ENCODE measurements at regions not wholly inside any gene's neighbourhood (a gene's known extent, or its start where the extent isn't known, plus 50 kb on each side); places are given as distances from the start of the nearest gene placed in this dataset.

DNA sequence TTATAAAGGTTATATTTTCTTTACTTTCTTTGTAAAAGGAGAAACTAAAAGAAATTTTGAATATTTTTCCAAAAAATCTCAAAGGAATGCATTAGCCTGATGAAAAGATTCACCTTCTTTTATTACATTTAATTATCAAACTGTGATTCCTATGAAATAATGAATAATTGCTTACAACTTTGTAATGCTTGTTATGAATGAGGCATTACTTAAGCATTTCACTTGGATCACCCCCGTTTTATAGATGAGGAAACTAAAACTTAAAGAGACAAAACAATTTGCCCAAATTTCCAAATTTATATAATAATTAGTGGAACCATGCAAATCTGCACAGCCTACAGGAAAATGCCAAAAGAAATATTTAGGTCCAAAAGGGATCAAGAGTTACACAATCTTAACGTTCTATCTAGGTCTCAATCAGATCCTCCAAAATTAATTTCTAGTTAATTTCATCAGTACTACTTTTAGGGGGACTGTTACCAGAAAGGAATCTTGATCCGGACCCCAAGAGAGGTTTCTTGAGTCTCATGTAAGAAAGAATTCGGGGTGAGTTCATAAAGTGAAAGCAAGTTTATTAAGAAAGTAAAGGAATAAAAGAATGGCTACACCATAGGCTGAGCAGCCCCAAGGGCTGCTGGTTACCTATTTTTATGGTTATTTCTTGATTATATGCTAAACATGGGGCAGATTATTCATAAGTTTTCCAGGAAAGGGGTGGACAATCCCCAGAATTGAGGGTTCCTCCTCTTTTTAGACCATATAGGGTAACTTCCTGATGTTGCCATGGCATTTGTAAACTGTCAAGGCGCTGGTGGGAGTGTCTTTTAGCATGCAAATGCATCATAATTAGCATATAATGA, 288.0 kb downstream of the ADGB start:
- DNase-seq, result no peak

GRCh38 chr6:146887447-146888077, 288.8 kb downstream of the ADGB start:
- DNase-seq, result no peak

- no peak for DNase-seq
These were observed 290.5 kb downstream of the ADGB start for GRCh38 chr6:146889303-146889702.

DNA sequence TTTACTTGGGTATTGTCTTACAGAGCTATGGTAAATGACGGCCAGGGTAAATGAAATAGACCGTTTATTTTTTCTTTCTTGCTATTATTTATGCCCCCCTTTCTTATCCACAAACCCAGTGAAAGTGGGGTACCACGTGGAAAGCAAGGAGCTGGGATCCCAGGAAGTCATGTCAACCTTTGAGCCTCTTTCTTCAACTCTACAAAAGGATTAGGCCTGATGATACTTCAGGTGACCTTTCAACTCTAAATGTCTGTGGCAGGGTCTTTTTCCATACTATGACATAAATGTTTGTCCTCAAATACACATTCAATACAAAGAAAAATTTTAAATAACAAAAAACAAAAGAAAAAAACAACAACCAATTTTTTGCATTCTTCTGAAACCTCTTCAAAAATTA, 291.4 kb downstream of the ADGB start:
- DNase-seq, result no peak

- DNase-seq, result no peak
These were observed 292.1 kb downstream of the ADGB start for GRCh38 chr6:146890644-146891434.

GRCh38 chr6:146891615-146892265, 293.0 kb downstream of the ADGB start:
- DNase-seq, result no peak

- no peak for DNase-seq
These were observed 293.5 kb downstream of the ADGB start for GRCh38 chr6:146892283-146892612.

GRCh38 chr6:146892613-146893401, 294.0 kb downstream of the ADGB start:
- DNase-seq, result peak in 1 of 2 donors; percentile 30

DNA sequence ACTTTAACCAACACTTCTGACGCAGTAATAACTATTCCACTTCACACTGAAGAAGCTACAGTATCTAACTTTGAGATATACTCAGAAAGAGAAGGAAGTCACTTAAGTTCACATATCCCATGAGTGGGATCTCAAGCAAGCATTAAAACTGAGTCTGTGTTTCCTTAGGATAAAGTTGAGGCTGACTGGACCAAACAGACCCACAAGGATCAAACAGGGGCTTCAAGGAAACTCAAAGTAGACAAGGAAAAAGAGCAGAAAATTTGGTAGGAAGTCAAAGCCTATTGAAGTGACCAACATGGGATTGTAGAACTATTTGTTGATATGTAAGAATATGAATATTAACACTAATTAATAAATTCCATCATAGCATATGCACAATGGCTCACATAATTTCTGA, 294.9 kb downstream of the ADGB start:
- DNase-seq, result no peak

- DNase-seq, result no peak
These were observed 295.9 kb downstream of the ADGB start for GRCh38 chr6:146894624-146895023.

GRCh38 chr6:146895101-146895771, 296.5 kb downstream of the ADGB start:
- DNase-seq, result no peak

DNA sequence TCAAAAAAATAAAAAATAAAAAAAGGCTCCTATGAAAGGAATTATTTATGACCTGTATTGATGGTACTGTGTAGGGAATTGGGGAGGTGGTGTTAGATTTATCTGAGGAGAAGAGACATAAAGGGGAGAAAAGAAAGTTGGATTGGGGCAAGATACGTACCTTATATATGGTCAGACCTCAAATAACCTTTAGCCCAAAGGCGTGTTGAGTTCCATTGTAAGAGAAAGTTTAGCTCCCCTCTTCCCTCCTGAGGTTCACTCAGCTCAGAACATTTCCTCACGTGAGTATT, 296.9 kb downstream of the ADGB start:
- no peak for DNase-seq

DNA sequence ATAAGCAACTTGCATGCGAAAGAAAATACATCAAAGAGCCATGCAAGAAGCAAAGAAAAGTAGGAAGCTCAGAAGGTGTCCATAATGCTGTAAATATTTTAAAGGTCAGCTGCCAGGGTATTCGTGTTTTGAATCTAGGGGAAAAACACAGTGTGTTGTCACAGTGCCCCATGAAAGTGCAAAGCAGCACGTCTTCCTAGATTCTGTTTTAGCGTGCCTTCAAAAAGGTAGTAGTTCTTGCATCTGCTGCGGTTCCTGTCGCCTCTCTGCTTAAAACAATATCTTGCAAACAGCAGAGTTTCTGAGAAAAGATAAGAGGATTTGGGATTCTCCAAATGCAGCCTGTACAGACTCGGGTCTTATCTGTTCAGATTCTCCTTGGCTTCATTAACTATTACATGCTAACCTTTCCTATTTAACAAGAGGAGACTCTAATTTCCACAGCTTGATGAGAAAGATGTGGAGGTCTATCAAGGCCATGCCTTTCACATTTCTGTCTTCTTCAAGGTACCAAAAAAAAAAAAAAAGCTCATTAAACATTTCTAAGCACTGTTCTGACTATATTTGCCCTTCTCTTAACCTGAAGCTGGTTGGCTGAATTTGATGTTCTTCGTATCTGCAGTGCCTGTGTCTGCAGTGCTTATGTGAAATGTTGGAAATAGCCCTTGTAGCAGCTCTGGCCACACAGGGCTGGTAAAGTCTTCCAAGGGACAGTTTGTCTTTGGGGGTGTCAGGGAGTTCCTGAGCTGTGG, 297.5 kb downstream of the ADGB start:
- no peak for DNase-seq

DNA sequence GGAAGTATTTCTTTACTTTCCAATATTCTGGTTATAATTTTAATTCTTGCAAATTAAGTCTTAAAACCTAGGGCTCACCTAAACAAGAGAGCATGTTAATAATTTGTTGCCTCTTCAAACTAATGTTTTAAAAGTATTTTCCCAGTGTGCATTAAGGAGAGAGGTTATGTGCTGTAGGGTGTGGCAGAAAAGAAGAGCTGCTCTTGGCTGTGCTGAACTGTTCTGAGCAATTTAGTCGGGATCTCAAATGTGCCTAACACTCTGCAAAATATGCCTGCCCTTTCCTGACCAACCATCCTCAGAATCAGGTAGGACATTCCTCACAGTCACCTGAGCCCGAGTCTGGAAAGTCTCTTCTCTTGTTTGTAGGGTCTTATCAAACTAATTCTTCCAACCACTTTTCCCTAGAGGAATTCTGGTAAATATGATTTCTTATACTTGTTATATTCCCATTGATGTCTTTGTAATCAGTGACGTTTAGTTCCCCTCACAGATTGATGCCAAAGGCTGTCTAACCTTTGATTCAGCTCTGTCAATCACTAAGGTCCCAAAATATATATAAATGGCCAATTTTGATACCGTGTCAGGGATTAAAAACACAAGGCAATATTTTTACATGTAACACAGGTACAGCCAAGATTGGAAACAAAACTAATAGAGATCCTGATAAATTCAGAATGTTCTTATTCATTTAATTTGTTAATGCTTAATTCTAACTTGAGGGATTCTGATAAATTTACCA, 298.4 kb downstream of the ADGB start:
- no peak for DNase-seq

DNA sequence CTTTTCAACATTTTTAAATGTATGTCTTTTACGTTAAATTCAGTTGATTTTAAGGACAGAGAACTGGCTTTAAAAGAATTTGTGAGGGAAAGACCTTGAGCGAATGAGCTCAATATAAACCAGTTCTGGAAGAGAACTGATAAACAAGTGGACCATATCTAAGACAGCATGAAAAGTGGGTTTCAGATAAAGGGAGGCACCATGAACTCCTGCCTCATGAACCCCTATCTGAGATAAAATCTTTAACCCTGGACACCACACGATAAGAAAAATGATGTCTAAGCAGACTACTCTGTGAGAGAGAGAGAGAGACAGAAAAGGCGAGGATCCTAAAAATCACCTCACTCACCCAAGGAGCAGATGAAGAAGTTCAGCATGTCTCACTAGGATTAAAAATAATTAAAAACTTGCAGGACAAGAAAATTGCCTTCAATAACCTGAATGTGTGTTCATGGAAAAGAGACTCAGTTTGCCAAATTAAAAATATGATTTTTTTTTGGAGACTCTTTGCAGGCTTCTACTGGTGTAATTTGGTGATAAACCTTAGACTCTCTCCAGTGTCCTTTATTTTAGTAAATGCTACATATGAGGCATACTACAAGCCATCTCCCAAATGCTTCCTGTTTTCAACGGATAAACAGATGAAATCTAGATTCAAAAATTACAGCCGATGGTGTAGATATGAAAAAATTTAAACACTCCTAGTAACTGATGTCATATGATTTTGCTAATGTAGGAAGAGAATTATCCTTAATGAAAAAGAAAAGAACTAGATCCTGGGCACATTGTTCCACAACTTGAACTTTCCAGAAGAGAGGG, 299.5 kb downstream of the ADGB start:
- no peak for DNase-seq

GRCh38 chr6:146898888-146899227, 300.1 kb downstream of the ADGB start:
- no peak for DNase-seq

GRCh38 chr6:146901940-146902816, 302.0 kb upstream of the STXBP5 start:
- no peak for DNase-seq

- DNase-seq, result no peak
These were observed 301.4 kb upstream of the STXBP5 start for GRCh38 chr6:146902846-146903245.

DNA sequence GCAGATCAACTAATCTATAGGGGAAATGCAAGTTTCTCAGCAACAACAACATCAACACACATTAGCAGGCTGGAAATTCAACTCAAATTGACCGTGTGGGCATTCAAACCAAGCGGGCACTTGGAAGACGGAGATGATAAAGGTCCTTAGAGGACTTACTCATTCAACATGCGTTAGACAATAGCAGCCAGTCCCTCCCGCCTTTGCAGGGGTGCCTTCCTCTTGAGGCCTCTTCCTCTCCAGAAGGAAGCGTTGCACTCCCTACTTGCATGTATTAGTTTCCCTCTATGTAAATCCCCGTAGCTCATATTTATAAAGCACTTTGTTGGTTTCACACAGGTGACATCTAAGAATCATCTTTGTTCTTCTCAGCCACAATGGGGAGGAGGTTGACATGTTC, 300.8 kb upstream of the STXBP5 start:
- DNase-seq, result no peak

All from CD4-positive, alpha-beta T cell treated with Interleukin-1 beta for 1 hour (primary cell).